NCI-H2029 (cell line): ENCODE measurements at regions not wholly inside any gene's neighbourhood (a gene's known extent, or its start where the extent isn't known, plus 50 kb on each side); places are given as distances from the start of the nearest gene placed in this dataset.
"Not testable (repeated sequence)": the region's sequence is repeated elsewhere in the genome, so short reads cannot be mapped to it uniquely, and the experiment has no call there.

Experiments used
- DNase-seq: peaks from one replicate; lab custom pipeline; 2025; lab: John Stamatoyannopoulos, UW

DNA sequence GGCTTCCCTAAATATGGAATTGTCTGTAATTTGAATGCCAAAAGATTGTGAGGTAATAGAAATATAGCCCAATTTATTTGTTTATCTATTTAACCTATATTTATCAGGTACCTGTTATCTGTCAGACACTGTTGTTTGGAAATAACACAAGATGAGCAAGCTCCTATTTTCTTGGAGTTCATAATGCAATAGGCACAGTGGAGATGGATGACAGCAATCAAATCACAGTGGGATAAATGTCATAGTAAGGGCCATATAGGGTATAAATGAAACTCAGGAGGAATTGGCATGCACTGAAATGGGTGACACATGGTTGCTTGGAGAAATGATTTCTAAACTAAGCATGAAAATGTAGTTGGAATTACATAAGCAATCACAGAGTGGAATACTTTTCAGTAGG lies 761.8 kb upstream of the MBL2 start:
- DNase-seq = no peak

GRCh38 chr10:53528974-53529373 lies 756.4 kb upstream of the MBL2 start:
- DNase-seq = no peak

- DNase-seq = no peak
Measured at GRCh38 chr10:53521046-53521445, 748.5 kb upstream of the MBL2 start.

GRCh38 chr10:53508197-53508596 lies 735.6 kb upstream of the MBL2 start:
- DNase-seq = no peak

DNA sequence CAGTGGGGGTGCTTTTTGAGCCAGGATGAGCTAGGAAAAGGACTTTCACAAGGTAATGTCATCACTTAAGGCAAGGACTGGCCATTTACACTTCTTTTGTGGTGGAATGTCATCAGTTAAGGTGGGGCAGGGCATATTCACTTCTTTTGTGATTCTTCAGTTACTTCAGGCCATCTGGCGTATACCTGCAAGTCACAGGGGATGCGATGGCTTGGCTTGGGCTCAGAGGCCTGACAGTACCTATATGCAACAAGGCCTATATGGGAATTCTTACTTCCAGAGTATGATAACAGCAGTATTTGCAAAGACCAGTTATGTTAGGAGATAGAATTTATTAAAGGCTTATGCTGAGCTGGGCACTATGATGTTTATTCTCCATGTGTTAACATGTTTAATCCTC lies 731.9 kb upstream of the MBL2 start:
- DNase-seq = not testable (repeated sequence)

GRCh38 chr10:53491774-53492173 lies 719.2 kb upstream of the MBL2 start:
- DNase-seq = no peak

DNA sequence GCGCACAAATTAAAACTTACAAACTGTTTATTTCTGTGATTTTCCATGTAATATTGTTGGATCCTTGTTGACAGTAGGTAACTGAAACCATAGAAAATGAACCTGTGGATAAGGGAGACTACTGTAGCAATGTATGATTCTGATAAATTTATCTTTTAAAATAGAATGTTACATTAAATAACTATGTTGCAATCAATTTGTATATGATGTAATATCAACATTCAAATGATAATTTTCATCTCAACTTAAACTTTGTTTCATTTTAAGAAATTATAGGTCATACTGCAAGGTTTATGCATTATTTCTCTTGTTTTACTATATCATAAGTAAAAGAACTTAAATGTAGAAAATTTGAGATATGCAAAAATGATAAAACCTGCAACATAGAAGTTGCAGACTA lies 718.0 kb upstream of the MBL2 start:
- no peak for DNase-seq

GRCh38 chr10:53489335-53490182 lies 717.0 kb upstream of the MBL2 start:
- no peak for DNase-seq

GRCh38 chr10:53487019-53487983 lies 714.7 kb upstream of the MBL2 start:
- DNase-seq = no peak

- DNase-seq = not testable (repeated sequence)
Measured at GRCh38 chr10:53485422-53485821, 712.8 kb upstream of the MBL2 start.

DNA sequence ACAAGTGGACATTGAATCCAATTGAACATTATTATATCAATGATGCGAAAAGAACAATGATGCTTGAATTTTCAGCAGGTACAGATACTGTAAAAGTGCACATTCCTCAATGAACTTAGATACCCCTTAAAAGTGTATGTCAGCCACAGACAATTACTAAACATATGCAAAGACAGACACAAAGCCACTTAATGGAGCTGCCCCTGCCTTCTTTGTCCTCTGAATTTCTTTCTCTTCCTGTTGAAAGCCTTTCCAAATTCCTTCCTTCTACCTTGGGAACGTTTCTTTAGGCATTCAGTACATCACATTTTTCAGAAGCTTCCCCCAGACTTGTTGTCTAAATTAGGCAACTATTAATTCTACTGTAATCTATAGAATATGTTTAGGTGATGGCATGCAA lies 706.8 kb upstream of the MBL2 start:
- no peak for DNase-seq

DNA sequence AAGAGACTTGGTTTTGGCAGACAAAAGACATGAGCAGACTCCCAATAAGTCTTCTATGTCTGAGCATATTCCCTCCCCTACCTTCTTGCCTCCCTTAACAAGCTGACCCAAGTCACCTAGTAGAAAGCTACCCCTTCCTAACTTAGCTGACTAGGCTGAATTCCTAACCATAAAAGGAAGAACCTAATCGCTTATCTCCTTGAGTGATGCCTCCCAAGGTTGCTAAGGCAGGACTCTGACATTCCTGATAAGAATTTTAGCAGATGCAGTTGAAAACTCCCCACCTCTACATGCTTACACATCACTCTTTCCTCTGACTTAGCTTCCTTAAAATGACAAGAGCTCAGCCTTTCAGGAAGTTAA lies 704.7 kb upstream of the MBL2 start:
- no peak for DNase-seq

GRCh38 chr10:53476650-53477312 lies 704.2 kb upstream of the MBL2 start:
- no peak for DNase-seq

- no peak for DNase-seq
Measured at GRCh38 chr10:53469383-53469782, 696.8 kb upstream of the MBL2 start.

- no peak for DNase-seq
Measured at GRCh38 chr10:53463539-53463938, 691.0 kb upstream of the MBL2 start.

DNA sequence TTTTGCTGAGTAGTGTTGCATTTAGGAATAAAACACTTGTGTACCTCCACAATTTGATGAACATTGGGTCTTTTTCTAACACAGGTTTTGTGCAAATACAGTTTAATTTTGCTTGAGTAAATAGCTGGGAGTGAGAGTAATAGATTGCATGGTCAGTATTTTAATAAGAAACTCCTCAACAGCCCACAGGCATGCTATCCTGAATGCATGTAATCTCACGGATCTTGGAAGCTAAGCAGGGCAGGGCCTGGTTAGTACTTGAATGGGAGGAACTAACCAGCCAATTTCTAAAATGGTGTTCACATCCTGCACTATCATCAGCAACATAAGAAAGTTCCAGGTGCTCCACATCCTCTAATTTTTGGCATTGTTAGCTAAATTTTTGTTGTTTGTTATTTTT lies 685.4 kb upstream of the MBL2 start:
- DNase-seq = no peak

GRCh38 chr10:53453196-53453595 lies 680.6 kb upstream of the MBL2 start:
- DNase-seq = no peak

GRCh38 chr10:53447576-53447975 lies 675.0 kb upstream of the MBL2 start:
- no peak for DNase-seq

- no peak for DNase-seq
Measured at GRCh38 chr10:53441843-53442242, 669.3 kb upstream of the MBL2 start.

DNA sequence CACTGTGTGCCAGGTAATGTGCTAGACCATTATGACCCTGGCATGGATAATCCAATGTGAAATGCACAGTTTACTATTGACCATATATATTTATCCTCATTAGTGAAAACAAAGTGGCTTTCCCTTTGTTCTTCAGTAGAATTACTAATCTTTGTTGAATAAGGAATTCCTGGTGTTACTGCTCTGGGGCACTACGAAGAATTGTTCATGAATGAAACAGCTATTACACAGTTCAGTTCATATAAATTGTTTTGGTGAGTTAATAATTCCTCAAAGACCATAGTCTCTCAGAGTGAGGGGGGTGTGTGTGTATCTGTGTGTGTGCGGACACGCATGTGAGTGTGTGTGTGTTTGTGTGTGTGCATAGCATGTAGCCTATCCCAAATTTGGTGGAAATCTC lies 668.0 kb upstream of the MBL2 start:
- DNase-seq = no peak

DNA sequence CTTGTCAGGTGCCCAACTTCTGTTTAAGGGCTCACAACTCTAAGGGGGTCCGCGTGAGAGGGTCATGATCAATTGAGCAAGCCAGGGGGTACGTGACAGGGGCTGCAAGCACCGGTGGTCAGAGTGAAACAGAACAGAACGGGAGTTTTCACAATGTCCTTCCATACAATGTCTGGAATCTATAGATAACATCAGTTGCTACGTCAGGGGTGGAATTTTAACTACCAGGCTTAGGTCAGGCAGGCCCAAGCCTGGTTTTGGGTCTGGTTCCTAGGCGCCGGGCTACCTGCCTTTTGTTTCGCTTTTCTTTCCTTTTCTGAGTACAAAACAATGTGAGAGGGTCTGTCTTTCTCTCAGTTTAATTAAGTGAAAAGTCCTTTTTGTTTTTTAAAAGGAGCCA lies 666.5 kb upstream of the MBL2 start:
- not testable (repeated sequence) for DNase-seq

- DNase-seq = no peak
Measured at GRCh38 chr10:53434413-53434812, 661.8 kb upstream of the MBL2 start.

DNA sequence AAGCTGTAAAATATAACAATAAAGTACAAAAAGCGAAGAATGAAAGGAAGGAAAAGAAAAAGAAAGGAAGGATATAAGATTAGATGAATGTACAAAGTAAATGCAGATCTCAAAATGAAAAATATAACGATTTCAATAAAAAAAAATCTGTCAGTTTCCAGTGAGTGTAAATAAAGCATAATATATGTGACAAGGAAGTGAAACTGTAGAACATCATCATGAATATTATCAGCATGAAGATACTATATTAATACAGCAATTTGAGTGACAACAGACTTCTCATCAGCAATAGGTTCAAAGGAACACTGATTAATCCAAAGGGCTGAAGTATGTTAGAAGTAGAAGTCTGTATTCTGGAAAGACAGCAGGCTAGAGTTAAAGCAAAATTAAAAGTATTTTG lies 659.5 kb upstream of the MBL2 start:
- DNase-seq = no peak
